ENCODE measurements at regions not wholly inside any gene's neighbourhood (a gene's known extent, or its start where the extent isn't known, plus 50 kb on each side); places are given as distances from the start of the nearest gene placed in this dataset.

GRCh38 chr4:102431608-102431961, 69.6 kb upstream of the NFKB1 start:
- no peak for TF ChIP-seq CTCF (IDR thresholded peaks at IDR 0.05)
- no peak for TF ChIP-seq POLR2A (IDR thresholded peaks at IDR 0.05)
- no peak for TF ChIP-seq POLR2AphosphoS5 (IDR thresholded peaks at IDR 0.05)

Data from stomach (tissue), 4 donors.